ENCODE measurements at regions not wholly inside any gene's neighbourhood (a gene's known extent, or its start where the extent isn't known, plus 50 kb on each side); places are given as distances from the start of the nearest gene placed in this dataset.

DNA sequence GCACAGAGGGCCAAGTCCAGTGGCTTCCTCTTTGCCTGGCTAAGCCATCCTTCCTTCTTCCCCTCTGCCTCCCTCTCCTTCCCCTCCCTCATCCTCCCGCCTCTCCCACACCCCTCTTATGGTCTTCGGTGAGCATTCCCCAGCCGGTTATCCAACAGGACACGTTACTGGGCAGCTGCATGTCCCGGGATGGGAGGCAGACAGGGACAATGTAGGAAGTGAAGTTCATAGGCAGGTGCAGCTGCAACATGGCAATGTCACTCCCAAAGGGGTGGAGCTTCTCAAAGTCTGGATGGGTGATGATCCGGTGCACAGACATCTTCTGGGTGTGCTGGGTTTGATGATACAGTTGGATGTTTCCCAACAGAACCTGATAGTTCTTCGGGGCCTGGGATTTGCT lies 71.4 kb upstream of the SPTLC1 start:
- no peak for DNase-seq (ENCODE audit: low read depth in 4 of 4, low spot score in 3 of 4)

DNA sequence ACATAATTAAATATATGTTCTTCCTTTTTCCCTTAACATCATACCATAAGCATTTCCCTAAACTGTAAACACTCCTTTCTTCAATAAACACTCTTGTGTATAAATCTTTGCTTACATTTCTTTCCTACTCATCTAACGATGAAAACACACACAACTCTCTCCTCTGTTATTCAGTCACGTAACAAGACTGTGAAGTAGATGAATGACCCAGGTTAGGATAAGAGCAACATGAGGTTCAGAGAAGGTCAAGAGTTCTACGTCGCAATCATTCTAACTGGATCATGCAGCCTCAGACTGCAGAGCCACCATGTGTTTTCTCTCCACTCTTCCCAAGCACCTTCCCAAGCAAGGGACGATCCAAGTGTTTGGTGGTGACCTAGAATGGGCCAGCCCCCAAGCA lies 70.5 kb upstream of the SPTLC1 start:
- no peak for DNase-seq (ENCODE audit: low read depth in 4 of 4, low spot score in 3 of 4)

DNA sequence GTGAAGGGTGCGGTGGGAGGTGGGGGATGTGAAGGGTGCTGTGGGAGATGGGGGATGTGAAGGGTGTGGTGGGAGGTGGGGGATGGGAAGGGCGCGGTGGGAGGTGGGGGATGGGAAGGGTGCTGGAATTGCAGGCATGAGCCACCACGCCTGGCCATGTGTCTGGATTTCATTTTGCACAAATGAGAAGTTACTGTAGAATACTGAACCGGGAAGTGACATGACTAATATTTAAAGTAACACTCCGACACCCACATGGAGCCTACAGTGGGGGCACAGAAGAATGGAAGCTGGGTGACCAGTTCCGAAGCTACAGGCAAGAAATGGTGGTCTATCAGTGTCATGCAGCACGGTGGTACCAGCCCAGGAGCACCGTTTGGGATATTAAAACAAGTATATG lies 69.9 kb upstream of the SPTLC1 start:
- DNase-seq (ENCODE audit: low read depth in 4 of 4, low spot score in 3 of 4): no peak

DNA sequence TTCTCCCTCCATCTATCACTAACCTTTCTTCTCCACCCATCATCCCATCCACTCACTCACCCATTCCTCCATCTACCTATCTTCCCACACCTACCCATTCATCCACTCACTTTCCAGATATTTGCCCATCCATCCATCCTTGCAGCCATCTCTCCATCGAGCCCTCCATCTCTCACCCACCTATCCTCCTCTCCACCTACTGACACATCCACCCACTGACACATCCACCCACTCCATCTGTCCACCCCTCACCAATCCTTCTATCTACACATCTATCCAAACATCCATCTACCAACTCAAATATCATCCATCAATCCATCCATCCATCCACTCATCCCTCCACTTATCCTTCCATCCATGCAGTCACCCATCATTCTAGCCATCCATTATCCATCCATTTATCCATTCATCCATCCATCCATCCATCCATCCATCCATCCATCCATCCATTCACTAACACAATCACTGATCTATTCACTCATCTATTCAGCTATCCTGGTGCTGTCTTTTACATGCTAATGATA lies 68.9 kb upstream of the SPTLC1 start:
- no peak for DNase-seq (ENCODE audit: low read depth in 4 of 4, low spot score in 3 of 4)

DNA sequence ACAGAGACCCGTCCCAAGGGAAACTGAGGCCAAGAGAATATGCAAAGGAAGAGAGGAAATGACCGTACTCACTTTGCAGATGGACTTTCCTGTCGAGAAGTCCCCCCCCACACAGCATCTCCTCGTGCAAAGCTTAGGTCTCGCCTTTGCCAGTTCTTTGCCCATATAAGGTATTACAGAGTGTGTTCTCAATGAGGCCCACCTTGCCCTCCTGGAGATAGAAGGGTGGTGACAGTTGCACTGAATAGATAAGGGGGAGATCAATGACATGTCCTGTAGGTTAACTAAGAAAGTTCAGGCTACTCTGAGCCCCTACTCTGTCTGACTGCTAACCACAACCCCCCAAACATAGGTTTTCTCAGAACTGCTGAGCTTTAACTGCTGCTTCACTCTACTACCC lies 68.2 kb upstream of the SPTLC1 start:
- no peak for DNase-seq (ENCODE audit: low read depth in 4 of 4, low spot score in 3 of 4)

DNA sequence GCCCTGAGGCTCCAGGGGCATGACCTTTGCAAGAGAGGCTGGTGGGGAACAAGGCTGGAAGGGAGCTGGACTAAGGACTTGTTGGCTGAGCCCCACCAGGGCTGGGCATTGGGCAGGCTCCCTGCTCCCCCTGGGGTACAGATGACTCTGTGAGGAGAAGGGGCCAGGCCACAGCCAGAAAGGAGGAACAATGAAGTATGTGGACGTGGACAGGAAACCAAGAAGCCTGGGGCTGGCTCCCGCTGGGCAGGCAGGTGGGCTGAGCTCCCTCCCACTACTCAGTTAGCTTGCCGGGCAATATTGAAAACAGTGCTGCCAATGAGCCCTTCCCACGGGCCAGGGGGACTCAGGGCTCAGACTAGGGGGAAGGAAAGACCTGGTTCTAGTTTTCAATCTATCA lies 66.1 kb upstream of the SPTLC1 start:
- DNase-seq (ENCODE audit: low read depth in 4 of 4, low spot score in 3 of 4): no peak

DNA sequence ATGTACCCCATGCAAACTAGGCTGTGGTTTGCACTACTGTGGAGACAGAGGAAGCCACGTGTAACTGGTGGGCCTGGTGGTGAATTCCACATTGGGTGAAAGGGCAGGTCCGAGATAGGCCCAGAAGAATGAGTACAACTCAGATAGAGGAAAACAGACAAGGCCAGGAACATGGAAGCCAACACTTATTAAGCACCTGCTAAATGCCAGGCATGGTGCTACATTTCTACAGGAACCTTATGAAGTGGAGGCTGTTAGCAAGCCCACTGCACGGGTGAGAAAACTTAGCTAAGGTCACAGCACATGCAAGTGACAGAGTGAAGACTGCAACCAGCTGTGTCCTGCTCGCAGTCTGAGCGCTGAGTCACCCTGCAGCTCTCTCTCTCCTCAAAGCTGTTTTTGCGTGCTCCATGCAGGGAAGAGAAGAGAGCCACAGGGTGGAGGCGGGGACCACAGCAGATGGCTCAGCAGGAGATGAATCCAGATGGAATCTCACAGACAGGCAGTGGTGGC lies 65.5 kb upstream of the SPTLC1 start:
- DNase-seq (ENCODE audit: low read depth in 4 of 4, low spot score in 3 of 4): peak in 3 of 4 donors; percentile 2 to 18 (median 6)

DNA sequence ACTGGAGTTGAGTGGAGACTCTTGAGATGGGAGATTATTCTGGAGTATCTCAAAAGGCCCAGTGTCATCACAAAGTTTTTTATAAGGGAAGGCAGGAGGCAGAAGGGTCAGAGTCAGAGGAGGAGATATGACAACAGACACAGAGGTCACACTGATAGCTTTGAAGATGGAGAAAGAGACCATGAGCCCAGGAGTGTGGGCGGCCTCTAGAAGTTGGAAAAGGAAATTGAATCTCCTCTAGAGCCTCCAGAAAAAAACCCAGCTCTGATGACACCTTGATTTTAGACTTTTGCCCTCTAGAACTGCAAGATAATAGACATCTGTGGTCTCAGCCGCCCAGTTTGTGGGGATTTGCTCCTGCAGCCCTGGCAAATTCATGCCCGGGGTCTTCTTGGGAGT lies 64.8 kb upstream of the SPTLC1 start:
- DNase-seq (ENCODE audit: low read depth in 4 of 4, low spot score in 3 of 4): no peak

DNA sequence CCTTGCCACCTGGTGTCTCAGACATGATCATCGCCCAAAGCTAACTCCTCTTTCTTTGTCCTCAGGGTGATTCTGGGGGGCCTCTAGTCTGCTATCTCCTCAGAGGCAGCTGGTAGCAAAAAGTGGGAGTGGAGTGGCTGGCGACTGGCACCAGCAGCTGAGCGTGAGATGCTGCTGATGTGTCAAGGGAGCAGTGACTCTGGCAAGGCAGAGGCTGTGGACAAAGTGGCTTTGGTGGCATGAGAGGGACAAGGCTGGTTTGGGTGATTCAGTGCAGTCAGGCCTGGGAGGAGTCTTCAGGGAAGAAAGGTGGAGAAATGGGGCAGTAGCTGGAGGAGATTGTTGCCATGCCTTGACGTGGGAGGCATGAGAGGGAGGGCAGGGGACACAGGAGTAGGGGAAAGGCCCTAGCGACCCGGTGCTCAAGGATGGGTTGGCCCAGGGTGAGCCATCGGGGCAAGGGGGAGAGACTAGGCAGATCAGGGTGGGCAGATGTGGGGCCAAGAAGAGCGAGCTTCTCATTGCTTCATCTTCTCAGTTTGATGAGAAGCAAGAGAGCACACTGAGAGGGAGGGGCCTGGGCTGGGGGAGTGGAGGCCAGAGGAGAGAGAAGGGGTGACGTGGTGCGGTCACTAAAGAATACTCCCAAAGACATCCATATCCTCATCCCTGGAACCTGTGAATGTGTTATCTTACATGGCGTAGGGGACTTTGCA lies 64.2 kb upstream of the SPTLC1 start:
- no peak for DNase-seq (ENCODE audit: low read depth in 4 of 4, low spot score in 3 of 4)

DNA sequence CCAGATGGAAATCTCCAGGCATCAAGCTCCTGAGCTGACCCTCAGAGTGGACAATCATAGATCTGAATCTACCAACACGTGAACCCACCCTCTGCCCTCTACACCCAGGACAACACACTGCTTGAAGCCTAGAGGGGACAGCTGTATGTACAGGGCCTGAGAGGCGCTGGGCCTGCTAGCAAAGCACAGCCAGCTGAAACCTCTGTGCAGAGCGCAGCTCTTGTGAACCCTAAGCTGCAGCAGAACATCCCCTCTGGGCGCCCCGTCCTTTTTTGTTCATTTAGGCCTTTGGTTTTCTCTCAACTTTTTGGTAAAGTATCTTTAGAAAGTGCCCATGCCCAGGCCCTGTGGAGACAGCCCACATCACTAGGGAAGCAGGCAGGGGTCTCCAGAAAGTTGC lies 62.4 kb upstream of the SPTLC1 start:
- DNase-seq (ENCODE audit: low read depth in 4 of 4, low spot score in 3 of 4): no peak

DNA sequence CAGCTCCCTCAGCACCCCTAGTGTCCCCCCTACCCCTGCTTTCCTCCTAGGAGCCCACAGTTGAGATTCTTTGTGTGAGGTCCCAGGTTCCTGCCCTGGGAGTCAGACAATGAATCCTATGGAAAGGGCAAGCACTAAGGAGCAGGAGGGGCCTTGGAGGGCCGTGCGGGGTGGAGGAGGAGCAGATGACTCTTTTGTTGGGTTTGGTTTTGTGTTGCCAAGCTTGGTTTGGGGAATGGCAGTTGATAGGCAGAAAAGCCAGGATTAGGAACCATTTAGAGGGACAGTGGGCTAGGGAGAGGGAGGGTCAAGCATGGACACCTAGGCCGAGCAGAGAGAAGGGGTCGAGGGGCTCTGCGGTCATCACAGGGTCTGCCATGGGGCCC lies 61.6 kb upstream of the SPTLC1 start:
- no peak for DNase-seq (ENCODE audit: low read depth in 4 of 4, low spot score in 3 of 4)

DNA sequence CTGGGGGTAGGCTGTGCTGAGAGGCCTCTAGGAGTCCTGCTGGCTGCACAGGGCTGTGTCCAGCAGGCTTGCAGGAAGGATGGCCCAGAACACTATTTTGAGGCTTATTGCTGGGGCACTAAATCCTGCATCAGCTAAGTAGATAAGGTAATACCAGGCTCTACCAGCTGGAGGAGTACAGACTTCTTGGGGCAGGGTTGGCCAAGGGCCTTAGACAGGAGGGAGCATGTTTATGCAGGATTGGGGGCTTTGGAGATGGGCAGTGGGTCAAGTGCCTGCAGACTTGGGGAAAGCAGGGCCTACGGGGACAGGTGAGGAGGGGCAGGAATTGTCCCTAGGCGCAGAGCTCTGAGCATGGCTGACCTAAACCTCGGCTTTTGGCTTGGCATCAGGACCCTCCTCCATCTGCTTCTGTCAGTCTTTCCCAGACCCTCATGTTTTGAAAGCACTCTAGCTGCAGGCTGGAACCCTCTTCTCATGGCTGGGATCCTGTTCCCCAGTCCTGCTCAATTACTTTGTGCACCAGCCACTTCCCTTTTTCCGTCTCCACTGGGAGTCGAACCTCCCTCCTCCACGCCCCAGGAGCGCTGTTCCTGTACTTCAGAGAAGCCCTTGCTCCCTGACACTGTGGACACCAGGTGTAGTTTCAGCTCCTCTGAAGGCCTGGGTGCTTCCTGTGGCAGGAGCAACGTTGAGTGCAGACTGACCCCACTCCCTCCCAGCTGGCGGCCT lies 61.0 kb upstream of the SPTLC1 start:
- no peak for DNase-seq (ENCODE audit: low read depth in 4 of 4, low spot score in 3 of 4)

DNA sequence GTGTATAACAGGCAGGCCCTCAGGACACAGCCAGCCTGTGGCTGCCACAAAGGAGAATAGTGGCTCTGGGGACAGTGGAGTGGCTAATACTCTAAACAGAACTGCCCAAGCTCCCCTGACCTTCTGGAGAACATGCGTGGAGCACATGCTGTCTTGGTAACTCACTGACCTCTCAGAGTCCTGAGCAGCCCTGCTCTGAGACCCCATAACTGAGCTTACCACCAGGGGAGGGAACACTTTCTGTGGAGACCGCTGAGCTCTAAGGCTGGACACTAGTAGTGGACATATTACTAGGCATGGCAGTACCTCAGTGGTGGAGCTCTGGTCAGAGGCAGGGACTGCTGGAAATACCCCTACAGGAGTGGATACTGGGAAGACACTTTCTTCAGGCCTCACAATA lies 60.2 kb upstream of the SPTLC1 start:
- DNase-seq (ENCODE audit: low read depth in 4 of 4, low spot score in 3 of 4): no peak

DNA sequence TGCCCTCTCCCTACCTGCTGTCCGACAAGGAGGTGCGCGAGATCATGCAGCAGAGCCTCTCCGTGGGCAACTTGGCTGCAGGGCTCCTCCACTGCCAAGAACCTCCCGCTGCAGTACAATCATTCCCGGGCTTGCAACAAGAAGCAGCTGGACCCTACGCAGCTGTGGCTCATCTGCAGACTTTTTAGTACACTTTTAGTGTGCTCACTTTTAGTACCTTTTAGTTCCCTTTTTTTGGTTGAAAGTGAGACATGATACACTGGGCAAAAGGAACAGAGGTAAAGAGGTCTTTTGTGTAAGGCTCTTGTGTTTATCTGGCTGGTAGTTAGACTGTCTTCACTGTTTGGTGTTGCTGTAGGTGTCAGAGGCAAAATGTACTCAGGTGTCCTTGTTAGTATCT lies 58.1 kb upstream of the SPTLC1 start:
- DNase-seq (ENCODE audit: low read depth in 4 of 4, low spot score in 3 of 4): no peak

DNA sequence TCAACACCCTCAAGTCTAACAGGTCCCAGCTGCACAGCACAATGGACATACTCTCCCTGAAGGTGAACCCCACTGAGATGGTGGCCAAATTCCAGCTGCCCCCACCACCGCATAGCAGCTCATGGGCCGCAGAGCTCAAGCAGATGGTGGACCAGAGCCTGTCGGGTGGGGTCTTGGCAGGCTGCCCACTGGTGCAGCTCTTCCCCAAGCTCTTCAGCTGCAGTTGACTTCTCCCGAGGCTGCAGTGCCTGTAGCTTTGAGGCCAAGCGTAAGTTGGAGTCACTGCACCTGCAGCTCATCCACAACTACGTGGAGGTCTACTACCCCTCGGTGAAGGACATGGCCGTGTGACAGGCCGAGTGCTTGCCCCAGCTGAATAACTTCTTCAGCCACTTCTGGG lies 56.6 kb upstream of the SPTLC1 start:
- no peak for DNase-seq (ENCODE audit: low read depth in 4 of 4, low spot score in 3 of 4)

DNA sequence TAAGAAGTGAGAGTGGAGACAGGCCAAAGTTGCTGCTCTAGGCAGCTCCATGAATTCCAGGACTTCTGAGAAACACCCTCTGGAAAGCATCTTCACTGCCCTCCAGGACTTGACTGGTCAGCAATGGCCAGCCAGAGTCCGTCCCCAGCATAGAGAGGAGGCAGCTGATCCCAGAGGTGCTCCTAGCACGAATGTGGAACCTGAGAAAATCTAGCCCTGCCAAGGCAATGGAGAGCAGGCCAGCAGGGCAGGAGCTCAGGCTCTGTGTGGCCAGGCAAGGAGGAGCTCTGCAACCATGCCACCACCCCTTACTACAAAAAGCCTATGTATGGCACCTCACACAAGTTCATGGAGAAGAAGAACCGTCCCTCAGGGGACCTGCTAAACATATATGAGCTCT lies 56.1 kb upstream of the SPTLC1 start:
- no peak for DNase-seq (ENCODE audit: low read depth in 4 of 4, low spot score in 3 of 4)

DNA sequence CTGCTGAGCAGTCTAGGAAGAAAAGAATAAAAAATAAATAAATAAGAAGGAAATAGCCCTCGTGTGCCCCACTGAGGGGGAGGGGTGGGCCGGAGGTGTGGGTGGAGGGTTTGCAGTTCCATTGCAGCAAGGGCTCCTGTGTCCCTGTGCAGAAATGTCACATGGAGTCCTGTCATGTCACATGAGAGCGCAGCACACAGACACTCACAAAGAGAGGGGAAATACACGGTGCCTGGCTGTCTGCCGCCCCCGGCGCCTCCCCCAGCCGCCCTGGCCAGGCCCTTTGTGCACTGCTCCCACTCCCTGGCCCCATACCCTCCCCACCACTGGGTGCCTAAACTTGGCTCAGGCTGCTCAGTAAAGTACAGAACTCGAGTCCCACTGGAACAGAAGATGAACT lies 55.6 kb upstream of the SPTLC1 start:
- DNase-seq (ENCODE audit: low read depth in 4 of 4, low spot score in 3 of 4): no peak

DNA sequence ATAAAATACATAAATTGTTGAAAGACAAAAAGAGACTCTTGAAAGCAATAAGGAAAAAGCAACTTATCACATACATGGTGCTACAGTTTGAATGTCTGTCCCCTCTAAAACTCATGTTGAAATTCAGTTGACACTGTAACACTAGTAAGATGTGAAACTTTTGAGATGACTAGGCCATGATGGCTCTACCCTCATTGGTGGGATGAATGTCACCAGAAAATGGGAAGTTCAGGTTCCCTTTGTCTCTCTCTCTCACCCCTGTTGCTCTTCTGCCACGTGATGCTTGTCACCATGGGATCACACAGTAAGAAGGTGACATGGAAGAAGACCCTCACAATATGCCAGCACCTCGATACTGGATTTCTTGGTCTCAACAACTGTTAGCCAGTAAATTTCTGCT lies 50.3 kb upstream of the SPTLC1 start:
- no peak for DNase-seq (ENCODE audit: low read depth in 4 of 4, low spot score in 3 of 4)
